ENCODE measurements at regions not wholly inside any gene's neighbourhood (a gene's known extent, or its start where the extent isn't known, plus 50 kb on each side); places are given as distances from the start of the nearest gene placed in this dataset.

DNA sequence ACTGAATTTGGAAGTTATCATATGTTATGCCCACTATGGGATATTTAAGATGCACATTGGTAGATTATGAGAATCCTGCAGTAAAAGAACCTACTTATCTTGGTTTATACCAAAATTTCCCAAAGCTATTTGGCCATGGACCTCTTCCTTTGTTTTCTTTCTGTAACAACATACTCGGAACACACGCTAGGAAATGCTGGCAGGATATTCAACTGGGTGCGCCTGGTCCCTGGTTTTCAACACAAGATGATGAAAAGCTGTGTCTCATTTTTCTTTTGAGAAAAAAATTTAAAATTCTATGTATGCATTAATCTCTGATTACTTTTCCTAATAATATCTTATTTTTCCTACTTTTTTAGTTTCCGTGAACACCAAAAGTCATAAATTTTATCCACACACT, 128.5 kb upstream of the NRP1 start:
- Histone ChIP-seq H3K36me3 (ENCODE audit: insufficient read depth, low read length) (no peaks in the 10 kb centered on the region), H2AFZ (ENCODE audit: low read length) (no peak overlapping the region), H3K9me3 (ENCODE audit: low read length) (no peaks in the 10 kb centered on the region), H3K79me2 (ENCODE audit: insufficient read depth, low read length) (no peaks in the 10 kb centered on the region), H3K9ac (ENCODE audit: low read length) (no peak overlapping the region), H3F3A (ENCODE audit: insufficient read depth, low read length) (no peaks in the 10 kb centered on the region), H3K4me2 (ENCODE audit: low read length) (no peak overlapping the region), H3K4me1 (ENCODE audit: insufficient read depth, low read length, severe bottlenecking) (no peaks in the 10 kb centered on the region), H3K27ac (ENCODE audit: low read depth, low read length, poor library complexity, severe bottlenecking) (no peak overlapping the region), H3K9me2 (ENCODE audit: low read depth, low read length) (no peaks in the 10 kb centered on the region), H4K20me1 (ENCODE audit: insufficient read depth, low read length) (no peaks in the 10 kb centered on the region), H3K27me3 (ENCODE audit: insufficient read depth, low read length) (no peaks in the 10 kb centered on the region), H3K4me3 (ENCODE audit: low read depth, low read length, poor library complexity, severe bottlenecking) (no peak overlapping the region)
- TF ChIP-seq, protein P1, sequence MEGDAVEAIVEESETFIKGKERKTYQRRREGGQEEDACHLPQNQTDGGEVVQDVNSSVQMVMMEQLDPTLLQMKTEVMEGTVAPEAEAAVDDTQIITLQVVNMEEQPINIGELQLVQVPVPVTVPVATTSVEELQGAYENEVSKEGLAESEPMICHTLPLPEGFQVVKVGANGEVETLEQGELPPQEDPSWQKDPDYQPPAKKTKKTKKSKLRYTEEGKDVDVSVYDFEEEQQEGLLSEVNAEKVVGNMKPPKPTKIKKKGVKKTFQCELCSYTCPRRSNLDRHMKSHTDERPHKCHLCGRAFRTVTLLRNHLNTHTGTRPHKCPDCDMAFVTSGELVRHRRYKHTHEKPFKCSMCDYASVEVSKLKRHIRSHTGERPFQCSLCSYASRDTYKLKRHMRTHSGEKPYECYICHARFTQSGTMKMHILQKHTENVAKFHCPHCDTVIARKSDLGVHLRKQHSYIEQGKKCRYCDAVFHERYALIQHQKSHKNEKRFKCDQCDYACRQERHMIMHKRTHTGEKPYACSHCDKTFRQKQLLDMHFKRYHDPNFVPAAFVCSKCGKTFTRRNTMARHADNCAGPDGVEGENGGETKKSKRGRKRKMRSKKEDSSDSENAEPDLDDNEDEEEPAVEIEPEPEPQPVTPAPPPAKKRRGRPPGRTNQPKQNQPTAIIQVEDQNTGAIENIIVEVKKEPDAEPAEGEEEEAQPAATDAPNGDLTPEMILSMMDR (IDR thresholded peaks at IDR 0.05; ENCODE audit: low read length), result no peak
- TF ChIP-seq EZH2 (IDR thresholded peaks at IDR 0.05; ENCODE audit: borderline replicate concordance, low read length), result no peak

DNA sequence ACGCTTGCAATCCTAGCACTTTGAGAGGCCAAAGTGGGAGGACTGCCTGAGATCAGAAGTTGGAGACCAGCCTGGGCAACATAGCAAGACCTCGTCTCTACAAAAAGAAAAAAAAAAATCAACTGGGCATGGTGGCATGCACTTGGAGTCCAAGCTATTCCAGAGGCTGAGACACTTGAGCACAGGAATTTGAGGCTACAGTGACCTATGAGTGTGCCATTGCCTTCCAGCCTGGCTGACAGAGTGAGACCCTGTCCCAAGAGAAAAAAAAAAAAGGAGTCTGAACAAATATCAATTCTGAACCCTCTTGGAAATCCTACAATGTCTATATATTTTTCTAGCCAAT, 126.8 kb upstream of the NRP1 start:
- H4K20me1 ChIP-seq (ENCODE audit: insufficient read depth, low read length), result no peaks in the 10 kb centered on the region
- no peak overlapping the region for H3K27ac ChIP-seq (ENCODE audit: low read depth, low read length, poor library complexity, severe bottlenecking)
- H3K9me2 ChIP-seq (ENCODE audit: low read depth, low read length), result no peaks in the 10 kb centered on the region
- H3K9ac ChIP-seq (ENCODE audit: low read length), result no peak overlapping the region
- H3K36me3 ChIP-seq (ENCODE audit: insufficient read depth, low read length), result no peaks in the 10 kb centered on the region
- no peaks in the 10 kb centered on the region for H3K4me1 ChIP-seq (ENCODE audit: insufficient read depth, low read length, severe bottlenecking)
- TF ChIP-seq, protein P1 (IDR thresholded peaks at IDR 0.05; ENCODE audit: low read length), result no peak
- no peak for TF ChIP-seq EZH2 (IDR thresholded peaks at IDR 0.05; ENCODE audit: borderline replicate concordance, low read length)
- H3K79me2 ChIP-seq (ENCODE audit: insufficient read depth, low read length), result no peaks in the 10 kb centered on the region
- H3K4me2 ChIP-seq (ENCODE audit: low read length), result no peak overlapping the region
- no peaks in the 10 kb centered on the region for H3F3A ChIP-seq (ENCODE audit: insufficient read depth, low read length)
- H2AFZ ChIP-seq (ENCODE audit: low read length), result no peak overlapping the region
- no peak overlapping the region for H3K4me3 ChIP-seq (ENCODE audit: low read depth, low read length, poor library complexity, severe bottlenecking)
- H3K27me3 ChIP-seq (ENCODE audit: insufficient read depth, low read length), result no peaks in the 10 kb centered on the region
- H3K9me3 ChIP-seq (ENCODE audit: low read length), result no peaks in the 10 kb centered on the region

DNA sequence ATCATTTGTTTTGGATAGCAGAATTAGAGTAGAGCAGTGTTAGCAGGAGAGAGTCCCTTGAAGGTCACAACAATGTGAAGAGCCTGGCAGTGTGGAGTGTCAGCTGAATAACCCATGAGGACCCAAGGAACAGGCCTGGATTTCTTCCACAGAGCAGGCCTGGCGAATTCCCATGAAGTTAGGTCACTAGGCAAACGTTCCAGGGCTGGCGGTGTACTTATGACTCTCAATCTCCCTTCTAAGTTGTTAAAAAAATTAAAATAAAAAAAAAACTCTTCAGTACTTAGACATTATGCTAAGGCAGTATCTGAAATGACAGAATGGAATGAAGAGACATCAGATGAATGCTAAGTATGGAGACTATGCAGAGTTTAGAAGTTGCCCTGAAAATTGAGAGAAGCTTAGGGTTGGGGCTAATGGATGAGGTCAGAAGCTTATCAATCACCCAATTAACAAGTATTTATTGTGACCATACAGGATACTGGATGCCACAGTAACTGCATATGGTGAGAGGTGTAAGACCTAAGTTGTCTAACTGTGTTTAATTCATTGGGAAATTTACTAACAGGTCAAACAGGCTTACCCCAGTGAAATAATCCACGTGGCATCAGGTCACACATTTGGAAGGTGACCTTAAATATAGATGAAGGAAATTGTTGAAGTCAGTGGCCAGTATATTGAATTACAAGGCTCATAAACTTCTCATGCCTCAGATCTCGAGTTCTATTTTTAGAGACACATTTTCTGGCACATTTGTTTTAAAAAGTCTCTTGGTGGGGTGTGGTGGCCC, 126.2 kb upstream of the NRP1 start:
- H3K9me3 ChIP-seq (ENCODE audit: low read length), result no peaks in the 10 kb centered on the region
- H3K27me3 ChIP-seq (ENCODE audit: insufficient read depth, low read length), result no peaks in the 10 kb centered on the region
- H3K9ac ChIP-seq (ENCODE audit: low read length), result no peak overlapping the region
- no peaks in the 10 kb centered on the region for H3K9me2 ChIP-seq (ENCODE audit: low read depth, low read length)
- H3K4me1 ChIP-seq (ENCODE audit: insufficient read depth, low read length, severe bottlenecking), result no peaks in the 10 kb centered on the region
- no peak overlapping the region for H3K4me2 ChIP-seq (ENCODE audit: low read length)
- no peaks in the 10 kb centered on the region for H3K79me2 ChIP-seq (ENCODE audit: insufficient read depth, low read length)
- no peak overlapping the region for H3K27ac ChIP-seq (ENCODE audit: low read depth, low read length, poor library complexity, severe bottlenecking)
- no peak overlapping the region for H3K4me3 ChIP-seq (ENCODE audit: low read depth, low read length, poor library complexity, severe bottlenecking)
- H3K36me3 ChIP-seq (ENCODE audit: insufficient read depth, low read length), result no peaks in the 10 kb centered on the region
- H2AFZ ChIP-seq (ENCODE audit: low read length), result no peak overlapping the region
- no peaks in the 10 kb centered on the region for H3F3A ChIP-seq (ENCODE audit: insufficient read depth, low read length)
- no peaks in the 10 kb centered on the region for H4K20me1 ChIP-seq (ENCODE audit: insufficient read depth, low read length)
- TF ChIP-seq, protein P1 (IDR thresholded peaks at IDR 0.05; ENCODE audit: low read length), result no peak
- TF ChIP-seq EZH2 (IDR thresholded peaks at IDR 0.05; ENCODE audit: borderline replicate concordance, low read length), result no peak

Measured in OCI-LY1 (cell line).